ENCODE measurements at regions not wholly inside any gene's neighbourhood (a gene's known extent, or its start where the extent isn't known, plus 50 kb on each side); places are given as distances from the start of the nearest gene placed in this dataset.

DNA sequence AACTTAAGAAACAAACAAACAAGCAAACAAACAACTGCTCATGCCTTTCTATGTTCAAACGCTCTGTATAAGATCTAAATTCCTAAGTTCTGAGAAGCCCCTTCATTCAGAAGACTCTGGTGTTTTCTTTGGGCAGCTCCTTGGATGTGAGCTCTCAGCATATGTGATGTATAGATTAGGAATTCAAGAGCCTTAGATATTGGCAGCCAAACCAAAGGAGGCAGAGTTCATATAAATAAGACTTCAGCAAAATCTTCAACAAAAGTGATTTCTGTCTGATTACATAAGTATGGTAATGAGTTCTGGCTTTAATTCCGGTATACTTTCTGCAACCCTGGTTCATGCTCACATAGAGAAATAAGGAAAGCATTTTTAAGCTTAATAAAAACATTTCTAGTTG, 145.6 kb downstream of the DYRK2 start (continued):
- TF ChIP-seq ZFP36 (IDR thresholded peaks at IDR 0.05; ENCODE audit: borderline replicate concordance, partially characterized antibody): no peak
- no peak for TF ChIP-seq POLR2AphosphoS2 (conservative IDR thresholded peaks at IDR 0.05; ENCODE audit: low read length)
- no peak for TF ChIP-seq CEBPB (IDR thresholded peaks at IDR 0.05)
- TF ChIP-seq HOXB13 (CRISPR knock-in tag; IDR thresholded peaks at IDR 0.05; ENCODE audit: low read depth): no peak
- no peak for TF ChIP-seq TFCP2L1 (CRISPR knock-in tag; IDR thresholded peaks at IDR 0.05)
- TF ChIP-seq JUNB (IDR thresholded peaks at IDR 0.05): no peak
- no peak for TF ChIP-seq HOXB5 (CRISPR knock-in tag; IDR thresholded peaks at IDR 0.05)

DNA sequence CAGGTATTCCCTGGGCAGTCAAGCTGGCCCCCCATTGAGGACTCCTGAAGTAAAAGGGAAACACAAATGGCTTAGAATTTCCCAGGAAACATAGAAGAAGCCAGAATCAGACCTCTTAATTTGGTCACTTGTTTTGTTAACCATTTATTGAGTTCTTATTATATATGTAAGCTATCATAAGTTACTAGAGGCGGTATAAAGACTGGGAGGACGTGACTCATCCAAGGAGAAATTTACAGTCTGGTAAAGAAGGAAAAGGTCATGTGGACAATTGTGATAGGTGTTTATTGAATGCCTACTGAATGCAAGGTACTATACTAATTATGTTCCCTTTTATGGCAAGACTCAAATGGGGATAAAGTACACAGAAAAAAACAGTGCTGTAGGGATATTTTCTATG, 146.7 kb downstream of the DYRK2 start:
- FAIRE-seq (no peak), ATAC-seq (no peak), DNase-seq (ENCODE audit: low read depth in 1 of 2, low spot score in 1 of 2) (no peak)
- CTCF ChIA-PET: no interaction called here
- TF ChIP-seq CBX8 (IDR thresholded peaks at IDR 0.05): no peak
- POLR2A ChIA-PET: no interaction called here
- peaks cover 6% of the 10 kb centered on the region; the same call in 1 of the 3 replicates for H3K4me1 ChIP-seq
- WGBS (ENCODE audit: missing lambda C conversion rate): 34% methylated on average over 2 of the region's 2 CpGs
- H3K27ac ChIP-seq: no peak overlapping the region
- no peaks in the 10 kb centered on the region for H3K9me3 ChIP-seq
- 0 out of 3 replicates have a peak overlapping the region, but pooled peaks have one; percentile 13 for H3K4me2 ChIP-seq
- no peak overlapping the region for H3K4me3 ChIP-seq

DNA sequence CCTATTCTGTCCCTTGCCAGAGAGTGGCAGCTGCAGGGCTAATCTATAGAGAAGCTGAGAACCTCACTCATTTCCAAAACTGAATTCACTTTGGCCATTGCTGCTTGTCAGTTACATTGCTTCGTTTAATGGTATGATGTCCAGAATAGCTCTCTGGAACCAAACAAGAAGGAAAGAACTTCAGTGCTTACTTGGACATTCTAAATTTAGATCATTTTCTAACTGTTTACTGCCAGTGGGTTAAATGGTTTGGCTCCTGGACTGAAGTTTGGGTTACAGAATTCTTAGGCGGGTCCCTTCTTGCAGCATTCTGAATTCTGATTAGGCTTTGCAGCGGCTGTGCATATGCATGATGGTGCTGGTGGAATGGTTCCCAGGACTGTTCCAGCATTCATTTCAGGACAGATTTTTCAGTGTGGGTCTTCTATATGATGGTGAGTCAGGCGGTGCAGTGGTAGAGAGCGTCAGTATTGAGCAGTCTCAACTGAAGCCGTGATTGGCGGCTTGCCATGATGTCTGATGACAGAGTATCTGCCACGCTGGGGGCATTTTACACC, 148.7 kb downstream of the DYRK2 start:
- TF ChIP-seq ZSCAN20 (CRISPR knock-in tag; IDR thresholded peaks at IDR 0.05) (no peak), EP300 (IDR thresholded peaks at IDR 0.05) (no peak), NPAS2 (CRISPR knock-in tag; IDR thresholded peaks at IDR 0.05; ENCODE audit: borderline replicate concordance) (no peak), CBX2 (IDR thresholded peaks at IDR 0.05; ENCODE audit: borderline replicate concordance, low read depth) (no peak), HEYL (CRISPR knock-in tag; IDR thresholded peaks at IDR 0.05) (no peak)
- TF ChIP-seq, protein P1, sequence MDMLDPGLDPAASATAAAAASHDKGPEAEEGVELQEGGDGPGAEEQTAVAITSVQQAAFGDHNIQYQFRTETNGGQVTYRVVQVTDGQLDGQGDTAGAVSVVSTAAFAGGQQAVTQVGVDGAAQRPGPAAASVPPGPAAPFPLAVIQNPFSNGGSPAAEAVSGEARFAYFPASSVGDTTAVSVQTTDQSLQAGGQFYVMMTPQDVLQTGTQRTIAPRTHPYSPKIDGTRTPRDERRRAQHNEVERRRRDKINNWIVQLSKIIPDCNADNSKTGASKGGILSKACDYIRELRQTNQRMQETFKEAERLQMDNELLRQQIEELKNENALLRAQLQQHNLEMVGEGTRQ (IDR thresholded peaks at IDR 0.05): no peak
- ChIA-PET CTCF (interaction anchor here (1.2 kb wide), 1 partner anchor 23 kb away, joined by 3 read pairs; no protein-coding TSS in a partner anchor), POLR2A (no interaction called here)
- no peak for FAIRE-seq
- 81% methylated on average over 8 of the region's 8 CpGs for WGBS (ENCODE audit: missing lambda C conversion rate)
- Histone ChIP-seq H3K4me3 (no peak overlapping the region), H3K4me2 (no peak overlapping the region), H3K4me1 (peaks cover 6% of the 10 kb centered on the region; the same call in 1 of the 3 replicates), H3K27ac (no peak overlapping the region), H3K9me3 (no peaks in the 10 kb centered on the region)
- no peak for ATAC-seq
- no peak for DNase-seq (ENCODE audit: low read depth in 1 of 2, low spot score in 1 of 2)

DNA sequence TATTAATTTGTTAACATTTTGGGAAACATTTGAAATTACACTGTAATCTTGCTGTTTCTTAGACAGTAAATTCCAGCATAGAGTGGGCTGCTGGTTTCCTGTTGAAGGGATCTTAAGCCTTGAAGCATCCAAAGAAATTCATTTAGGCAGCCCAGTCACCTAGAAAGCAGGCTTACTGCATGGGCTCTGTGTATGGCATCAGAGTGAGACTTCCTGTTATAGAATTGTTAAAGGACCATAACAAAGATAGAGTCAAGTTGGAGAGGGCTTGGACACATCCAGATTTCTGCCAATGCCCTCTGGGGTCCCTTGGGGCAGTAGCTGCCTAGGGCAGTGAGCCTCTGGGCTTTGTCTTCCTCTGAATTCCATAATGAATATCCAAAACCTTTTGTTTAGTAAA, 149.2 kb downstream of the DYRK2 start:
- POLR2A ChIA-PET: no interaction called here
- FAIRE-seq (no peak), ATAC-seq (no peak), DNase-seq (ENCODE audit: low read depth in 1 of 2, low spot score in 1 of 2) (no peak)
- Histone ChIP-seq H3K4me2 (no peak overlapping the region), H3K27ac (no peak overlapping the region), H3K9me3 (no peaks in the 10 kb centered on the region), H3K4me1 (peaks cover 6% of the 10 kb centered on the region; the same call in 1 of the 3 replicates), H3K4me3 (no peak overlapping the region)
- no peak for TF ChIP-seq NR3C1 (IDR thresholded peaks at IDR 0.05)
- TF ChIP-seq, protein P2, sequence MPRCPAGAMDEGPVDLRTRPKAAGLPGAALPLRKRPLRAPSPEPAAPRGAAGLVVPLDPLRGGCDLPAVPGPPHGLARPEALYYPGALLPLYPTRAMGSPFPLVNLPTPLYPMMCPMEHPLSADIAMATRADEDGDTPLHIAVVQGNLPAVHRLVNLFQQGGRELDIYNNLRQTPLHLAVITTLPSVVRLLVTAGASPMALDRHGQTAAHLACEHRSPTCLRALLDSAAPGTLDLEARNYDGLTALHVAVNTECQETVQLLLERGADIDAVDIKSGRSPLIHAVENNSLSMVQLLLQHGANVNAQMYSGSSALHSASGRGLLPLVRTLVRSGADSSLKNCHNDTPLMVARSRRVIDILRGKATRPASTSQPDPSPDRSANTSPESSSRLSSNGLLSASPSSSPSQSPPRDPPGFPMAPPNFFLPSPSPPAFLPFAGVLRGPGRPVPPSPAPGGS (IDR thresholded peaks at IDR 0.05): no peak
- TF ChIP-seq, protein P3, sequence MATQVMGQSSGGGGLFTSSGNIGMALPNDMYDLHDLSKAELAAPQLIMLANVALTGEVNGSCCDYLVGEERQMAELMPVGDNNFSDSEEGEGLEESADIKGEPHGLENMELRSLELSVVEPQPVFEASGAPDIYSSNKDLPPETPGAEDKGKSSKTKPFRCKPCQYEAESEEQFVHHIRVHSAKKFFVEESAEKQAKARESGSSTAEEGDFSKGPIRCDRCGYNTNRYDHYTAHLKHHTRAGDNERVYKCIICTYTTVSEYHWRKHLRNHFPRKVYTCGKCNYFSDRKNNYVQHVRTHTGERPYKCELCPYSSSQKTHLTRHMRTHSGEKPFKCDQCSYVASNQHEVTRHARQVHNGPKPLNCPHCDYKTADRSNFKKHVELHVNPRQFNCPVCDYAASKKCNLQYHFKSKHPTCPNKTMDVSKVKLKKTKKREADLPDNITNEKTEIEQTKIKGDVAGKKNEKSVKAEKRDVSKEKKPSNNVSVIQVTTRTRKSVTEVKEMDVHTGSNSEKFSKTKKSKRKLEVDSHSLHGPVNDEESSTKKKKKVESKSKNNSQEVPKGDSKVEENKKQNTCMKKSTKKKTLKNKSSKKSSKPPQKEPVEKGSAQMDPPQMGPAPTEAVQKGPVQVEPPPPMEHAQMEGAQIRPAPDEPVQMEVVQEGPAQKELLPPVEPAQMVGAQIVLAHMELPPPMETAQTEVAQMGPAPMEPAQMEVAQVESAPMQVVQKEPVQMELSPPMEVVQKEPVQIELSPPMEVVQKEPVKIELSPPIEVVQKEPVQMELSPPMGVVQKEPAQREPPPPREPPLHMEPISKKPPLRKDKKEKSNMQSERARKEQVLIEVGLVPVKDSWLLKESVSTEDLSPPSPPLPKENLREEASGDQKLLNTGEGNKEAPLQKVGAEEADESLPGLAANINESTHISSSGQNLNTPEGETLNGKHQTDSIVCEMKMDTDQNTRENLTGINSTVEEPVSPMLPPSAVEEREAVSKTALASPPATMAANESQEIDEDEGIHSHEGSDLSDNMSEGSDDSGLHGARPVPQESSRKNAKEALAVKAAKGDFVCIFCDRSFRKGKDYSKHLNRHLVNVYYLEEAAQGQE (IDR thresholded peaks at IDR 0.05): no peak
- TF ChIP-seq CEBPB (IDR thresholded peaks at IDR 0.05): no peak
- TF ChIP-seq ZNF302 (CRISPR knock-in tag; IDR thresholded peaks at IDR 0.05): no peak
- TF ChIP-seq CHD4 (IDR thresholded peaks at IDR 0.05; ENCODE audit: borderline replicate concordance): no peak
- no peak for TF ChIP-seq EHMT2 (IDR thresholded peaks at IDR 0.05; ENCODE audit: low read depth)
- TF ChIP-seq GATA3 (IDR thresholded peaks at IDR 0.05; ENCODE audit: borderline replicate concordance): no peak
- TF ChIP-seq HOXB13 (CRISPR knock-in tag; IDR thresholded peaks at IDR 0.05; ENCODE audit: low read depth): no peak
- no peak for TF ChIP-seq FOSL2 (IDR thresholded peaks at IDR 0.05)
- TF ChIP-seq FOSL2 (CRISPR knock-in tag; IDR thresholded peaks at IDR 0.05): no peak
- TF ChIP-seq, protein P4, sequence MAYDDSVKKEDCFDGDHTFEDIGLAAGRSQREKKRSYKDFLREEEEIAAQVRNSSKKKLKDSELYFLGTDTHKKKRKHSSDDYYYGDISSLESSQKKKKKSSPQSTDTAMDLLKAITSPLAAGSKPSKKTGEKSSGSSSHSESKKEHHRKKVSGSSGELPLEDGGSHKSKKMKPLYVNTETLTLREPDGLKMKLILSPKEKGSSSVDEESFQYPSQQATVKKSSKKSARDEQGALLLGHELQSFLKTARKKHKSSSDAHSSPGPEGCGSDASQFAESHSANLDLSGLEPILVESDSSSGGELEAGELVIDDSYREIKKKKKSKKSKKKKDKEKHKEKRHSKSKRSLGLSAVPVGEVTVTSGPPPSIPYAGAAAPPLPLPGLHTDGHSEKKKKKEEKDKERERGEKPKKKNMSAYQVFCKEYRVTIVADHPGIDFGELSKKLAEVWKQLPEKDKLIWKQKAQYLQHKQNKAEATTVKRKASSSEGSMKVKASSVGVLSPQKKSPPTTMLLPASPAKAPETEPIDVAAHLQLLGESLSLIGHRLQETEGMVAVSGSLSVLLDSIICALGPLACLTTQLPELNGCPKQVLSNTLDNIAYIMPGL (CRISPR knock-in tag; IDR thresholded peaks at IDR 0.05; ENCODE audit: borderline replicate concordance): no peak
- no peak for TF ChIP-seq KDM5A (IDR thresholded peaks at IDR 0.05)
- CTCF ChIA-PET: interaction anchor here (1.2 kb wide), 1 partner anchor 23 kb away, joined by 3 read pairs; no protein-coding TSS in a partner anchor

Data from A549 (cell line).